H1 (cell line): ENCODE measurements at regions not wholly inside any gene's neighbourhood (a gene's known extent, or its start where the extent isn't known, plus 50 kb on each side); places are given as distances from the start of the nearest gene placed in this dataset.

Source experiments
- CBX8 ChIP-seq: fragments of 300-800, 300-1000 bp; sonication (generic); IDR thresholded peaks from 2 replicates; pipeline ENCODE4 v1.7.1; 2016; ENCODE audit warnings: low read depth, low read length, borderline replicate concordance
- CHD7 ChIP-seq: fragments of 300-600 bp; sonication (generic); IDR thresholded peaks from 2 replicates; pipeline ENCODE4 v1.7.1; 2012; ENCODE audit warnings: low read length, moderate library complexity, mild to moderate bottlenecking, inconsistent platforms; ENCODE audit not compliant: insufficient replicate concordance
- EP300 ChIP-seq, 2 experiments: IDR thresholded peaks; 1 replicate in 1 of 2; 2 replicates in 1 of 2; pipeline ENCODE4 v1.6.1; 2011 to 2012; ENCODE audit warnings: low read depth in 2 of 2, low read length in 2 of 2, mild to moderate bottlenecking in 2 of 2, borderline replicate concordance in 1 of 2, inconsistent platforms in 1 of 2, moderate library complexity in 1 of 2
- HDAC2 ChIP-seq, 2 experiments: fragments of 300-600 bp in 1 of 2; sonication (generic) in 1 of 2; IDR thresholded peaks; 2 replicates each; pipeline ENCODE4 v1.6.1; 2011 to 2012; ENCODE audit warnings: low read depth in 2 of 2, low read length in 2 of 2, mild to moderate bottlenecking in 2 of 2, moderate library complexity in 2 of 2, borderline replicate concordance in 1 of 2, inconsistent platforms in 1 of 2
- JUN ChIP-seq: IDR thresholded peaks from 2 replicates; pipeline ENCODE4 v1.6.1; 2011; ENCODE audit warnings: low read depth, mild to moderate bottlenecking, improper control_type of control experiment, low read length
- JUND ChIP-seq: IDR thresholded peaks from 2 replicates; pipeline ENCODE4 v1.6.1; 2011; ENCODE audit warnings: mild to moderate bottlenecking, improper control_type of control experiment, low read length
- RAD21 ChIP-seq, 2 experiments: IDR thresholded peaks in 1 of 2; conservative IDR thresholded peaks in 1 of 2; 2 replicates each; pipeline ENCODE4 v1.6.1; 2011; ENCODE audit warnings: low read depth in 2 of 2, low read length in 2 of 2, improper control_type of control experiment in 1 of 2, inconsistent platforms in 1 of 2, mild to moderate bottlenecking in 1 of 2, moderate library complexity in 1 of 2
- RBBP5 ChIP-seq: IDR thresholded peaks from 2 replicates; pipeline ENCODE4 v1.7.1; 2012; ENCODE audit warnings: low read depth, mild to moderate bottlenecking, inconsistent platforms, low read length, moderate library complexity, borderline replicate concordance
- ZNF274 ChIP-seq: IDR thresholded peaks from 2 replicates; pipeline ENCODE4 v1.7.0; 2012; ENCODE audit warnings: low read length, borderline replicate concordance; ENCODE audit errors: extremely low read depth
- TF ChIP-seq, protein P1 (sequence below): IDR thresholded peaks from 2 replicates; pipeline ENCODE4 v1.6.1; 2011; ENCODE audit warnings: low read length, improper control_type of control experiment

DNA sequence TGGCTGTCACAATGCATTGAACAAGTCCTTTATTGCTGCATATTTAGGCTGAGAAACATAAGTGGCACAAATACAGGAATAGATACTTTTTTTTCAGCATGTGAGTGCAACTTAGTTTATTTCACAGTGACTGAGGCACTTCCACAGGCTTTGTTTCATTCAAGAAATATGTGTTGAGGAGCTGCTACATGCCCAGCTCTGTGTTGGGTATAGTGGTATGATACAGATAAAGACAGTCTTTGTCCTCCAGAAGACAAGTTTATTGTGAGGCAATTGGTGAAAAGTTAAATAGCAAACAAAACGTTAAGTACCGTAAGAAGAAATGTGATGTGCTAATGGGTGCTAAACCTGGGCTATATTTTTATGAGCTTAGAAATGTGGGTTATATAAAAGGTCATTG, 186.4 kb downstream of the SPRY1 start (continued):
- TF ChIP-seq CHD7 (no peak), JUND (no peak), RBBP5 (no peak), EP300 (IDR thresholded peaks at IDR 0.05; ENCODE audit: borderline replicate concordance in 1 of 2, low read depth in 2 of 2, low read length in 2 of 2) (no peak), ZNF274 (no peak), CBX8 (no peak), RAD21 (IDR thresholded peaks at IDR 0.05 in 1 of 2, conservative IDR thresholded peaks at IDR 0.05 in 1 of 2; ENCODE audit: low read depth in 2 of 2, low read length in 2 of 2) (no peak), HDAC2 (IDR thresholded peaks at IDR 0.05; ENCODE audit: borderline replicate concordance in 1 of 2, low read depth in 2 of 2, low read length in 2 of 2) (no peak), JUN (no peak)
- TF ChIP-seq, protein P1, sequence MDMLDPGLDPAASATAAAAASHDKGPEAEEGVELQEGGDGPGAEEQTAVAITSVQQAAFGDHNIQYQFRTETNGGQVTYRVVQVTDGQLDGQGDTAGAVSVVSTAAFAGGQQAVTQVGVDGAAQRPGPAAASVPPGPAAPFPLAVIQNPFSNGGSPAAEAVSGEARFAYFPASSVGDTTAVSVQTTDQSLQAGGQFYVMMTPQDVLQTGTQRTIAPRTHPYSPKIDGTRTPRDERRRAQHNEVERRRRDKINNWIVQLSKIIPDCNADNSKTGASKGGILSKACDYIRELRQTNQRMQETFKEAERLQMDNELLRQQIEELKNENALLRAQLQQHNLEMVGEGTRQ, result no peak
